GM21528 (cell line): ENCODE measurements at regions not wholly inside any gene's neighbourhood (a gene's known extent, or its start where the extent isn't known, plus 50 kb on each side); places are given as distances from the start of the nearest gene placed in this dataset.

Source experiments
- ATAC-seq: cut with Tn5 transposase; IDR thresholded peaks from one replicate; pipeline ENCODE4 v1.9.1; 2021; ENCODE audit warnings: mild to moderate bottlenecking, moderate library complexity; ENCODE audit not compliant: unreplicated experiment, low FRiP score

- no peak for ATAC-seq
Observed at GRCh38 chr22:48957311-48957986, 870.2 kb downstream of the BRD1 start.

GRCh38 chr22:48955351-48956311, 872.0 kb downstream of the BRD1 start:
- no peak for ATAC-seq

GRCh38 chr22:48954781-48955311, 872.8 kb downstream of the BRD1 start:
- no peak for ATAC-seq

- ATAC-seq: no peak
Observed at GRCh38 chr22:48953830-48954229, 873.8 kb downstream of the BRD1 start.

GRCh38 chr22:48953103-48953720, 874.5 kb downstream of the BRD1 start:
- no peak for ATAC-seq

- ATAC-seq: no peak
Observed at GRCh38 chr22:48952256-48953102, 875.2 kb downstream of the BRD1 start.

GRCh38 chr22:48951836-48952235, 875.8 kb downstream of the BRD1 start:
- ATAC-seq: no peak

GRCh38 chr22:48950151-48950915, 877.3 kb downstream of the BRD1 start:
- no peak for ATAC-seq

GRCh38 chr22:48949375-48950149, 878.1 kb downstream of the BRD1 start:
- no peak for ATAC-seq

- no peak for ATAC-seq
Observed at GRCh38 chr22:48948575-48949170, 879.0 kb downstream of the BRD1 start.

- ATAC-seq: no peak
Observed at GRCh38 chr22:48947636-48948035, 880.0 kb downstream of the BRD1 start.

- no peak for ATAC-seq
Observed at GRCh38 chr22:48945621-48946458, 881.8 kb downstream of the BRD1 start.

GRCh38 chr22:48944751-48945620, 882.7 kb downstream of the BRD1 start:
- ATAC-seq: no peak

GRCh38 chr22:48944433-48944750, 883.3 kb downstream of the BRD1 start:
- ATAC-seq: no peak

- ATAC-seq: no peak
Observed at GRCh38 chr22:48943567-48944432, 883.9 kb downstream of the BRD1 start.
